Neuronal stem cell (in vitro differentiated cells): ENCODE measurements at regions not wholly inside any gene's neighbourhood (a gene's known extent, or its start where the extent isn't known, plus 50 kb on each side); places are given as distances from the start of the nearest gene placed in this dataset.

Experiments used
- DNase-seq: peaks from one replicate; pipeline ENCODE4 v3.0.0-alpha.2; 2013; ENCODE audit warnings: low spot score
- H2AFZ ChIP-seq: one replicate; pipeline ENCODE4 v1.6.1; 2013; ENCODE audit warnings: mild to moderate bottlenecking, low read length, inconsistent platforms
- H2AK5ac ChIP-seq: 2 replicates; pipeline ENCODE4 v1.6.1; 2013; ENCODE audit warnings: low read depth, mild to moderate bottlenecking, inconsistent platforms, low read length, moderate library complexity, mixed read lengths
- H2BK120ac ChIP-seq: 2 replicates; pipeline ENCODE4 v1.6.1; 2013; ENCODE audit warnings: low read depth, mild to moderate bottlenecking, inconsistent platforms, low read length, moderate library complexity, mixed read lengths
- H2BK12ac ChIP-seq: one replicate; pipeline ENCODE4 v1.6.1; 2013; ENCODE audit warnings: low read length, inconsistent platforms
- H2BK15ac ChIP-seq: 2 replicates; pipeline ENCODE4 v1.6.1; 2013; ENCODE audit warnings: mild to moderate bottlenecking, low read length, inconsistent platforms, mixed read lengths
- H2BK5ac ChIP-seq: one replicate; pipeline ENCODE4 v1.6.1; 2013; ENCODE audit warnings: inconsistent platforms, mild to moderate bottlenecking, low read length, moderate library complexity
- H3K14ac ChIP-seq: one replicate; pipeline ENCODE4 v1.6.1; 2013; ENCODE audit warnings: low read length, inconsistent platforms
- H3K18ac ChIP-seq: 2 replicates; pipeline ENCODE4 v1.6.1; 2013; ENCODE audit warnings: low read length, inconsistent platforms
- H3K23ac ChIP-seq: 2 replicates; pipeline ENCODE4 v1.6.1; 2013; ENCODE audit warnings: low read depth, mild to moderate bottlenecking, mixed read lengths, low read length, inconsistent platforms; ENCODE audit not compliant: poor library complexity
- H3K27ac ChIP-seq: replicated peaks from 3 replicates; pipeline ENCODE4 v1.5.1; 2013; ENCODE audit warnings: low read length, inconsistent platforms
- H3K27me3 ChIP-seq, 3 experiments: 2 replicates each; pipeline ENCODE4 v1.6.1; 2013; ENCODE audit warnings: low read length in 3 of 3, mild to moderate bottlenecking in 2 of 3, inconsistent platforms in 1 of 3, low read depth in 1 of 3, mixed read lengths in 1 of 3, moderate library complexity in 1 of 3; ENCODE audit not compliant: control insufficient read depth in 3 of 3, insufficient read depth in 3 of 3
- H3K36me3 ChIP-seq, 2 donors: replicated peaks in 1 of 2; 2 replicates each; pipeline ENCODE4 v1.6.1; 2013; ENCODE audit warnings: low read length in 2 of 2; ENCODE audit not compliant: control insufficient read depth in 2 of 2, insufficient read depth in 2 of 2
- H3K4ac ChIP-seq: 2 replicates; pipeline ENCODE4 v1.6.1; 2013; ENCODE audit warnings: inconsistent platforms, mild to moderate bottlenecking, low read length, moderate library complexity
- H3K4me1 ChIP-seq, 2 donors: 1 replicate in 1 of 2; 2 replicates in 1 of 2; pipeline ENCODE4 v1.6.1; 2013; ENCODE audit warnings: low read length in 2 of 2, low read depth in 1 of 2; ENCODE audit not compliant: control insufficient read depth in 2 of 2, insufficient read depth in 1 of 2
- H3K4me2 ChIP-seq: one replicate; pipeline ENCODE4 v1.6.1; 2013; ENCODE audit warnings: mild to moderate bottlenecking, low read length, inconsistent platforms; ENCODE audit not compliant: insufficient read depth, poor library complexity, severe bottlenecking
- H3K4me3 ChIP-seq, 2 donors: 2 replicates each; pipeline ENCODE4 v1.5.1; 2013; ENCODE audit warnings: low read length in 2 of 2, mild to moderate bottlenecking in 2 of 2, inconsistent platforms in 1 of 2, moderate library complexity in 1 of 2
- H3K79me1 ChIP-seq: one replicate; pipeline ENCODE4 v1.6.1; 2013; ENCODE audit warnings: low read depth, mild to moderate bottlenecking, inconsistent platforms, low read length, moderate library complexity
- H3K9ac ChIP-seq: one replicate; pipeline ENCODE4 v1.6.1; 2013; ENCODE audit warnings: mild to moderate bottlenecking, low read depth, low read length, inconsistent platforms; ENCODE audit not compliant: poor library complexity
- H3K9me3 ChIP-seq, 2 donors: replicated peaks in 1 of 2; 2 replicates each; pipeline versions ENCODE3 to v1.6.1; 2013; ENCODE audit warnings: low read length in 2 of 2, mild to moderate bottlenecking in 2 of 2, inconsistent platforms in 1 of 2, low read depth in 1 of 2, mixed read lengths in 1 of 2, moderate library complexity in 1 of 2; ENCODE audit not compliant: control insufficient read depth in 2 of 2, insufficient read depth in 1 of 2
- H4K8ac ChIP-seq: one replicate; pipeline ENCODE4 v1.6.1; 2013; ENCODE audit warnings: low read depth, mild to moderate bottlenecking, inconsistent platforms, low read length, moderate library complexity
- H4K91ac ChIP-seq: one replicate; pipeline ENCODE4 v1.6.1; 2013; ENCODE audit warnings: low read length, low read depth, mild to moderate bottlenecking, inconsistent platforms; ENCODE audit not compliant: poor library complexity
- WGBS, 2 donors: extraction: QIAGEN DNeasy Blood & Tissue Kit; methylation state at CpG; one replicate each; pipeline ENCODE4 v1.1.7; 2013; ENCODE audit warnings: missing lambda C conversion rate in 2 of 2, mixed read lengths in 1 of 2; ENCODE audit not compliant: insufficient read length in 2 of 2, insufficient replicate concordance in 1 of 2; ENCODE audit errors: extremely low coverage in 2 of 2; 5-methylcytosine and 5-hydroxymethylcytosine counted together

- Histone ChIP-seq H3K4me3 (no peak overlapping the region), H2BK120ac (no peak overlapping the region), H3K18ac (no peak overlapping the region), H3K14ac (no peak overlapping the region), H3K79me1 (no peaks in the 10 kb centered on the region), H2AFZ (no peak overlapping the region), H3K9me3 (no peaks in the 10 kb centered on the region), H2BK15ac (no peak overlapping the region), H3K4ac (no peak overlapping the region), H3K27ac (no peak overlapping the region), H3K27me3 (no peaks in the 10 kb centered on the region), H3K4me2 (no peak overlapping the region), H4K91ac (no peak overlapping the region), H2BK12ac (no peak overlapping the region), H3K36me3 (no peaks in the 10 kb centered on the region), H3K9ac (no peak overlapping the region), H3K23ac (no peak overlapping the region), H4K8ac (no peak overlapping the region), H2AK5ac (no peak overlapping the region), H2BK5ac (no peak overlapping the region), H3K4me1 (no peaks in the 10 kb centered on the region)
- DNase-seq, result no peak
Measured at GRCh38 chr15:46117071-46117470, 482.2 kb downstream of the SQOR start.

- H2BK120ac ChIP-seq, result no peak overlapping the region
- no peak overlapping the region for H3K18ac ChIP-seq
- no peak overlapping the region for H4K8ac ChIP-seq
- H3K27me3 ChIP-seq, result no peaks in the 10 kb centered on the region
- no peak overlapping the region for H3K4ac ChIP-seq
- no peak overlapping the region for H3K23ac ChIP-seq
- H2AK5ac ChIP-seq, result no peak overlapping the region
- no CpG with 5 or more reads among the region's 3 CpGs for WGBS, 2 donors
- no peak for DNase-seq
- no peaks in the 10 kb centered on the region for H3K79me1 ChIP-seq
- no peak overlapping the region for H3K4me3 ChIP-seq
- no peaks in the 10 kb centered on the region for H3K9me3 ChIP-seq
- no peak overlapping the region for H2BK5ac ChIP-seq
- no peak overlapping the region for H4K91ac ChIP-seq
- H3K4me1 ChIP-seq, result no peaks in the 10 kb centered on the region
- no peak overlapping the region for H3K14ac ChIP-seq
- no peak overlapping the region for H3K27ac ChIP-seq
- no peak overlapping the region for H2BK15ac ChIP-seq
- H2BK12ac ChIP-seq, result no peak overlapping the region
- H2AFZ ChIP-seq, result no peak overlapping the region
- H3K36me3 ChIP-seq, result no peaks in the 10 kb centered on the region
- H3K9ac ChIP-seq, result no peak overlapping the region
- H3K4me2 ChIP-seq, result no peak overlapping the region
Measured at GRCh38 chr15:46120713-46121112, 485.9 kb downstream of the SQOR start.

- no peak overlapping the region for H2BK120ac ChIP-seq
- no peak overlapping the region for H3K4ac ChIP-seq
- no peak overlapping the region for H3K14ac ChIP-seq
- H3K4me1 ChIP-seq, result no peaks in the 10 kb centered on the region
- H3K4me2 ChIP-seq, result no peak overlapping the region
- no peak overlapping the region for H3K27ac ChIP-seq
- H3K9me3 ChIP-seq, result no peaks in the 10 kb centered on the region
- no peaks in the 10 kb centered on the region for H3K79me1 ChIP-seq
- no peak overlapping the region for H2BK15ac ChIP-seq
- H2BK12ac ChIP-seq, result no peak overlapping the region
- no peak overlapping the region for H3K9ac ChIP-seq
- no peak overlapping the region for H3K23ac ChIP-seq
- no peak overlapping the region for H4K91ac ChIP-seq
- no peak for DNase-seq
- no peaks in the 10 kb centered on the region for H3K27me3 ChIP-seq
- no peak overlapping the region for H3K4me3 ChIP-seq
- no peak overlapping the region for H2AFZ ChIP-seq
- no peak overlapping the region for H3K18ac ChIP-seq
- no peak overlapping the region for H2BK5ac ChIP-seq
- H3K36me3 ChIP-seq, result no peaks in the 10 kb centered on the region
- H2AK5ac ChIP-seq, result no peak overlapping the region
- H4K8ac ChIP-seq, result no peak overlapping the region
Measured at GRCh38 chr15:46121441-46121840, 486.6 kb downstream of the SQOR start.

GRCh38 chr15:46126581-46126980 is 491.8 kb downstream of the SQOR start:
- Histone ChIP-seq H4K91ac (no peak overlapping the region), H3K23ac (no peak overlapping the region), H3K79me1 (no peaks in the 10 kb centered on the region), H3K18ac (no peak overlapping the region), H3K4me3 (no peak overlapping the region), H2BK15ac (no peak overlapping the region), H2AK5ac (no peak overlapping the region), H3K4me2 (no peak overlapping the region), H3K4ac (no peak overlapping the region), H3K9me3 (no peaks in the 10 kb centered on the region), H2BK120ac (no peak overlapping the region), H2BK12ac (no peak overlapping the region), H2BK5ac (no peak overlapping the region), H3K4me1 (no peaks in the 10 kb centered on the region), H3K14ac (no peak overlapping the region), H2AFZ (no peak overlapping the region), H4K8ac (no peak overlapping the region), H3K9ac (no peak overlapping the region), H3K27ac (no peak overlapping the region), H3K27me3 (no peaks in the 10 kb centered on the region), H3K36me3 (no peaks in the 10 kb centered on the region)
- WGBS, 2 donors, result no CpG with 5 or more reads among the region's 3 CpGs
- no peak for DNase-seq
